ENCODE measurements at regions not wholly inside any gene's neighbourhood (a gene's known extent, or its start where the extent isn't known, plus 50 kb on each side); places are given as distances from the start of the nearest gene placed in this dataset.

GRCh38 chr6:156654919-156655918, 122.0 kb upstream of the ARID1B start:
- Histone ChIP-seq H3K36me3 (no peaks in the 10 kb centered on the region), H3K9me3 (no peaks in the 10 kb centered on the region), H3K27me3 (no peaks in the 10 kb centered on the region), H3K4me3 (no peak overlapping the region), H3K4me1 (peaks cover 7% of the 10 kb centered on the region), H3K27ac (no peak overlapping the region)
- no peak for DNase-seq (ENCODE audit: low spot score in 2 of 2)
- TF ChIP-seq POLR2A (IDR thresholded peaks at IDR 0.05) (no peak), EP300 (IDR thresholded peaks at IDR 0.05) (no peak), CTCF (IDR thresholded peaks at IDR 0.05) (no peak), POLR2AphosphoS5 (IDR thresholded peaks at IDR 0.05) (no peak)
- 94% methylated on average over 7 of the region's 8 CpGs for WGBS

GRCh38 chr6:156652231-156652750, 124.9 kb upstream of the ARID1B start:
- no peak for TF ChIP-seq EP300 (IDR thresholded peaks at IDR 0.05)
- no peak for TF ChIP-seq CTCF (IDR thresholded peaks at IDR 0.05)
- TF ChIP-seq POLR2AphosphoS5 (IDR thresholded peaks at IDR 0.05) = no peak
- TF ChIP-seq POLR2A (IDR thresholded peaks at IDR 0.05) = no peak
- WGBS = 83% methylated on average over 5 of the region's 5 CpGs
- Histone ChIP-seq H3K4me1 (peaks cover 7% of the 10 kb centered on the region), H3K4me3 (no peak overlapping the region), H3K27ac (no peak overlapping the region), H3K27me3 (no peaks in the 10 kb centered on the region), H3K36me3 (no peaks in the 10 kb centered on the region), H3K9me3 (no peaks in the 10 kb centered on the region)
- no peak for DNase-seq (ENCODE audit: low spot score in 2 of 2)

- no peak overlapping the region for H3K27ac ChIP-seq
- WGBS = 72% methylated on average over 8 of the region's 8 CpGs
These were observed 125.7 kb upstream of the ARID1B start for GRCh38 chr6:156651486-156651885.

GRCh38 chr6:156650896-156651390, 126.2 kb upstream of the ARID1B start:
- Histone ChIP-seq H3K9me3 (no peaks in the 10 kb centered on the region), H3K27me3 (no peaks in the 10 kb centered on the region), H3K4me3 (no peak overlapping the region), H3K27ac (no peak overlapping the region), H3K4me1 (peaks cover 8% of the 10 kb centered on the region), H3K36me3 (no peaks in the 10 kb centered on the region)
- TF ChIP-seq POLR2AphosphoS5 (IDR thresholded peaks at IDR 0.05) (no peak), POLR2A (IDR thresholded peaks at IDR 0.05) (no peak), EP300 (IDR thresholded peaks at IDR 0.05) (no peak), CTCF (IDR thresholded peaks at IDR 0.05) (no peak)
- DNase-seq (ENCODE audit: low spot score in 2 of 2) = no peak
- 85% methylated on average over 4 of the region's 4 CpGs for WGBS

More at GRCh38 chr6:156651486-156651885, 125.7 kb upstream of the ARID1B start:
- H3K4me3 ChIP-seq = no peak overlapping the region
- peaks cover 8% of the 10 kb centered on the region for H3K4me1 ChIP-seq
- H3K27me3 ChIP-seq = no peaks in the 10 kb centered on the region
- no peak for DNase-seq (ENCODE audit: low spot score in 2 of 2)
- H3K9me3 ChIP-seq = no peaks in the 10 kb centered on the region
- TF ChIP-seq POLR2AphosphoS5 (IDR thresholded peaks at IDR 0.05) (no peak), POLR2A (IDR thresholded peaks at IDR 0.05) (no peak), CTCF (IDR thresholded peaks at IDR 0.05) (no peak), EP300 (IDR thresholded peaks at IDR 0.05) (no peak)
- H3K36me3 ChIP-seq = no peaks in the 10 kb centered on the region

GRCh38 chr6:156648616-156649015, 128.6 kb upstream of the ARID1B start:
- H3K4me3 ChIP-seq = no peak overlapping the region
- H3K27ac ChIP-seq = no peak overlapping the region
- H3K9me3 ChIP-seq = no peaks in the 10 kb centered on the region
- H3K36me3 ChIP-seq = no peaks in the 10 kb centered on the region
- no peak for DNase-seq (ENCODE audit: low spot score in 2 of 2)
- 87% methylated on average over 6 of the region's 6 CpGs for WGBS
- TF ChIP-seq CTCF (IDR thresholded peaks at IDR 0.05) (no peak), EP300 (IDR thresholded peaks at IDR 0.05) (no peak), POLR2A (IDR thresholded peaks at IDR 0.05) (no peak), POLR2AphosphoS5 (IDR thresholded peaks at IDR 0.05) (no peak)
- no peaks in the 10 kb centered on the region for H3K27me3 ChIP-seq
- peaks cover 8% of the 10 kb centered on the region for H3K4me1 ChIP-seq

Measured in suprapubic skin (tissue), 4 donors.